ENCODE measurements at regions not wholly inside any gene's neighbourhood (a gene's known extent, or its start where the extent isn't known, plus 50 kb on each side); places are given as distances from the start of the nearest gene placed in this dataset.

DNA sequence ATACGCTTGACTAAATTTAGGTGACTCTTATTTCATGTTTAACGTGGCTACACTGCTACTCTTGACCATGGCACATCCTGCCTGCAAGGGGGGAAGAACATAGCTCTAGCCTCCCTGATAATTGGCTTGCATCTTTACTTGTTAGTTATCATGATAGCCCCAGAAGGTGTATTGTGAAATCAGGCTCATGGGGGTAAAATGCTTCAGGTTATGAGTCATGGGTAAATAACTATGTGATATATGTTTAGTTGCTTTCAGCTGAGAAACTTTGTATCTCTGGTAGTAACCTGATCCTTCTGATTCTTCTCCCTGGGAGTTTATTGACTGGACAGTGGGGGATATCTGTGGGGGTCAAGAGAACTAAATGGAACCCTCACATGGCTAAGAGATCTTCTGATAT, 660.8 kb upstream of the UBE2E2 start:
- no peaks in the 10 kb centered on the region for H3K4me1 ChIP-seq
- TF ChIP-seq, protein P1, sequence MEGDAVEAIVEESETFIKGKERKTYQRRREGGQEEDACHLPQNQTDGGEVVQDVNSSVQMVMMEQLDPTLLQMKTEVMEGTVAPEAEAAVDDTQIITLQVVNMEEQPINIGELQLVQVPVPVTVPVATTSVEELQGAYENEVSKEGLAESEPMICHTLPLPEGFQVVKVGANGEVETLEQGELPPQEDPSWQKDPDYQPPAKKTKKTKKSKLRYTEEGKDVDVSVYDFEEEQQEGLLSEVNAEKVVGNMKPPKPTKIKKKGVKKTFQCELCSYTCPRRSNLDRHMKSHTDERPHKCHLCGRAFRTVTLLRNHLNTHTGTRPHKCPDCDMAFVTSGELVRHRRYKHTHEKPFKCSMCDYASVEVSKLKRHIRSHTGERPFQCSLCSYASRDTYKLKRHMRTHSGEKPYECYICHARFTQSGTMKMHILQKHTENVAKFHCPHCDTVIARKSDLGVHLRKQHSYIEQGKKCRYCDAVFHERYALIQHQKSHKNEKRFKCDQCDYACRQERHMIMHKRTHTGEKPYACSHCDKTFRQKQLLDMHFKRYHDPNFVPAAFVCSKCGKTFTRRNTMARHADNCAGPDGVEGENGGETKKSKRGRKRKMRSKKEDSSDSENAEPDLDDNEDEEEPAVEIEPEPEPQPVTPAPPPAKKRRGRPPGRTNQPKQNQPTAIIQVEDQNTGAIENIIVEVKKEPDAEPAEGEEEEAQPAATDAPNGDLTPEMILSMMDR (IDR thresholded peaks at IDR 0.05): no peak

DNA sequence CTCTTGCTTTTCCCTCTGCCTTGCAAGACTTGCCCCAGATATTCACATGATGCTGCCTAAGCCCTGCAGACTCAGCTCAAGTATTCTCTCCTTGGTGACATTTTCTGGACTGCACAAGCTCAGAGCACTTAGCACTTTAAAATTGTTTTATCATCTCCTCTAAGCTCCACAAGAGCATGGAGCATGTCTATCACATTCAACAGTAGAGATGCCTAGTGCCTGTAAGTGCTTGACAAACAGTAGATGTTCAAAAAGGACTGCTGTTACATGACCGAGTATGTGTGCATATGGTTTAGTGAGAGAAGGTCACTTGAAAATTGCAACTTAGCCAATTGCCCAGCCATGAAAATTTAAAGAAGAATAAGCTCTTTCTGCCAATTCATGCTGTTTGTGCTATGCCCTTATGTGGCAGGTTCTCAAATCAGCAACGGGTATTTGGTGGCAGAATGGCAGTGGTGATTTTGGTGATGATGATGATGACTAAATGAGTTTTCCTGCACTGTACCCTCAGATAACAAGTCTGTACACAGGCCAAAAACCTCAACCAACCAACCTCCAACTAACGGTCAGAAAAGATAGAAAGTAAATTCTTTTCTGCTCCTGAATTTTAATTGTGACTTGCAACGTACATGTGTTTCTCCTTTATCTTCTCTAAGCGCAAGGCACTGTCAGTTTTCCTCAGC, 647.2 kb upstream of the UBE2E2 start:
- no peaks in the 10 kb centered on the region for H3K27me3 ChIP-seq
- no peak overlapping the region for H3K4me3 ChIP-seq
- no peaks in the 10 kb centered on the region for H3K4me1 ChIP-seq
- DNase-seq (ENCODE audit: low spot score): no peak
- H3K27ac ChIP-seq: no peak overlapping the region
- H3K9me3 ChIP-seq: no peaks in the 10 kb centered on the region
- no peaks in the 10 kb centered on the region for H3K36me3 ChIP-seq
- TF ChIP-seq, protein P1 (IDR thresholded peaks at IDR 0.05): no peak

More for the DNA sequence above, 660.8 kb upstream of the UBE2E2 start:
- Histone ChIP-seq H3K27me3 (no peaks in the 10 kb centered on the region), H3K36me3 (no peaks in the 10 kb centered on the region), H3K27ac (no peak overlapping the region), H3K4me3 (no peak overlapping the region), H3K9me3 (no peaks in the 10 kb centered on the region)
- DNase-seq (ENCODE audit: low spot score): no peak

DNA sequence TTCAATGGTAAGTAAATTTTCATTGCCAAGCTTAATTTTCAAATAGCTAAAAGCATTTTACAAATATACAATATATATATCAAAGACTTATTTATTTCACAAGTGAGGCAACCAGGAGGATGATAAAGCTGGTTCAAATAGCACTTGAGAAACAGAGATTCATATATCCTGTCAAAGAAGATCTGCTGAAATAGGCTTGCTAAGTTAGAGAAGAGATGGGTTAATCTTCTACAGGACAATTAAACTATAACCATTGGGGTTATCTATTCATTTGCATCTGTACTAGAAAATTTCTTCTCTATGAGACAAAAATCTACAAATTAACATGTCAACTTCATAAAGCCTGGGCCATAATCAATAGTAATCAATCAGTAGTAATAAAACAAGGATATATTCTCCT, 637.7 kb upstream of the UBE2E2 start:
- H3K4me3 ChIP-seq: no peak overlapping the region
- H3K36me3 ChIP-seq: no peaks in the 10 kb centered on the region
- H3K9me3 ChIP-seq: no peaks in the 10 kb centered on the region
- no peaks in the 10 kb centered on the region for H3K27me3 ChIP-seq
- TF ChIP-seq, protein P1 (IDR thresholded peaks at IDR 0.05): no peak
- no peak overlapping the region for H3K27ac ChIP-seq
- no peaks in the 10 kb centered on the region for H3K4me1 ChIP-seq
- DNase-seq (ENCODE audit: low spot score): no peak

DNA sequence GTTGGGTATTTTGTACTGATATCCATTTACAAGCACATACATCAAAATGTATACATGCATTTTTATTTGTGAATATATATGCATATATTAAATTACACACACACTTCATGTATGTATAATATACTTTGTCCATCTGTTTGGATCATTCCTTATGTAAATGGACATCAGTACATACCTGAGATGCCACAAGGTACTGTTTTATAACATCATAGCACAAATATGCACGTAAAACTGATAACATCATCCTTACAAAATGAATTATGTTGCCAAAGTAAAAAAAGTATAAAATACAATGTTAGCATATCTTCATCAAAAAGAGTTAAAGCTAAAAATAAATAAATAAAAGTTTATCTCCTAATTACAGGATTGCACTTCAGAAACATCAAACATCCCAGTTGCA, 634.8 kb upstream of the UBE2E2 start:
- Histone ChIP-seq H3K4me3 (no peak overlapping the region), H3K36me3 (no peaks in the 10 kb centered on the region), H3K27me3 (no peaks in the 10 kb centered on the region), H3K27ac (no peak overlapping the region), H3K4me1 (no peaks in the 10 kb centered on the region), H3K9me3 (no peaks in the 10 kb centered on the region)
- no peak for DNase-seq (ENCODE audit: low spot score)
- TF ChIP-seq, protein P1 (IDR thresholded peaks at IDR 0.05): no peak

DNA sequence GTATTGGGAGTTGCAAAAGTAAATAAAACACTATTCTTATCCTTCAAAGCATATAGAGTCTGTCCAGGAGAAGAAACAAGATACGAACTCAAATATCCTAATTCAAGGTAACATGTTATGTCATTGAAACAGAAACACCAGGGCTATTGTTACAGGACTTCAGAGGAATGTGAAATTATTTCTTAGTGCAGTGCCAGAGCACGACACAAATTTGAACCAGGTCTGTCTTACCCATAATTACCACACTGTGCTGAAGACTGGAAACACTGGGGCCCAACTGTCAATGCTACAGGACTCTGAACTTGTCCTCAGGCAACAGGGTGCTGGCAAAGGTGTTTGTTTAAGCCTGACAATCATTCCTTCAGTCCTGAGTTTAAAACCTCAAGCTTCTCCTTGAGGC, 633.6 kb upstream of the UBE2E2 start:
- H3K27ac ChIP-seq: no peak overlapping the region
- no peaks in the 10 kb centered on the region for H3K9me3 ChIP-seq
- no peaks in the 10 kb centered on the region for H3K36me3 ChIP-seq
- DNase-seq (ENCODE audit: low spot score): no peak
- no peaks in the 10 kb centered on the region for H3K4me1 ChIP-seq
- TF ChIP-seq, protein P1 (IDR thresholded peaks at IDR 0.05): no peak
- no peaks in the 10 kb centered on the region for H3K27me3 ChIP-seq
- H3K4me3 ChIP-seq: no peak overlapping the region

DNA sequence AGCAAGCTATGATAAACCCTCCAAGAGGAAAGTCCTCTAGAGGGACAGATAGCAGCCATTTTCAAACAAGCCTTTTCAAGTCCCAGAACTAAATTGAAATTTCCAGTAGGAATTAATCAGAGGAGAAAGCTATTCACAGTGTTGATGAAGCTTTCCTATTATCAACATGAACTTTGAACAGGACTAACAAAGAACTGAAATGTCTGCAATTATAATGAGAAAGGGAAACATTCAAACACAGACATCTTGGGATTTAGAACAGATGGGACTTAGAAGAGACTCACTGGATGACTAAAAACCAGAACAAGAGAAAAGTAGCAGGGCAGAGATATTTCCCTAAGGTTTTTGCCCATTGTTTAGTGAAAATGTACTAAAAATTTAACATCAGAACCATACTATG, 622.1 kb upstream of the UBE2E2 start:
- no peaks in the 10 kb centered on the region for H3K4me1 ChIP-seq
- no peaks in the 10 kb centered on the region for H3K9me3 ChIP-seq
- TF ChIP-seq, protein P1 (IDR thresholded peaks at IDR 0.05): no peak
- H3K36me3 ChIP-seq: no peaks in the 10 kb centered on the region
- no peak overlapping the region for H3K27ac ChIP-seq
- DNase-seq (ENCODE audit: low spot score): no peak
- no peak overlapping the region for H3K4me3 ChIP-seq
- no peaks in the 10 kb centered on the region for H3K27me3 ChIP-seq
